BE2C (cell line): ENCODE measurements at regions not wholly inside any gene's neighbourhood (a gene's known extent, or its start where the extent isn't known, plus 50 kb on each side); places are given as distances from the start of the nearest gene placed in this dataset.

ENCODE experiments used
- DNase-seq: peaks from one replicate; pipeline ENCODE4 v3.0.0-alpha.2; 2020
- H3K27me3 ChIP-seq: fragments of 250-450 bp; sonication (Bioruptor Pico); 2 replicates; pipeline ENCODE4 v1.5.1; 2020; ENCODE audit warnings: mild to moderate bottlenecking
- H3K36me3 ChIP-seq: fragments of 250-450 bp; sonication (Bioruptor Pico); 2 replicates; pipeline ENCODE4 v1.5.1; 2020; ENCODE audit warnings: mild to moderate bottlenecking
- H3K4me1 ChIP-seq: fragments of 250-450 bp; sonication (Bioruptor Pico); 2 replicates; pipeline ENCODE4 v1.5.1; 2020
- H3K4me3 ChIP-seq: 2 replicates; pipeline ENCODE4 v1.5.1; 2011; ENCODE audit warnings: low read depth, low read length
- H3K9me3 ChIP-seq: fragments of 250-450 bp; sonication (Bioruptor Pico); 2 replicates; pipeline ENCODE4 v1.5.1; 2020
- CTCF ChIP-seq: IDR thresholded peaks from 2 replicates; pipeline ENCODE4 v1.5.1; 2012; ENCODE audit warnings: mild to moderate bottlenecking, low read depth, low read length

DNA sequence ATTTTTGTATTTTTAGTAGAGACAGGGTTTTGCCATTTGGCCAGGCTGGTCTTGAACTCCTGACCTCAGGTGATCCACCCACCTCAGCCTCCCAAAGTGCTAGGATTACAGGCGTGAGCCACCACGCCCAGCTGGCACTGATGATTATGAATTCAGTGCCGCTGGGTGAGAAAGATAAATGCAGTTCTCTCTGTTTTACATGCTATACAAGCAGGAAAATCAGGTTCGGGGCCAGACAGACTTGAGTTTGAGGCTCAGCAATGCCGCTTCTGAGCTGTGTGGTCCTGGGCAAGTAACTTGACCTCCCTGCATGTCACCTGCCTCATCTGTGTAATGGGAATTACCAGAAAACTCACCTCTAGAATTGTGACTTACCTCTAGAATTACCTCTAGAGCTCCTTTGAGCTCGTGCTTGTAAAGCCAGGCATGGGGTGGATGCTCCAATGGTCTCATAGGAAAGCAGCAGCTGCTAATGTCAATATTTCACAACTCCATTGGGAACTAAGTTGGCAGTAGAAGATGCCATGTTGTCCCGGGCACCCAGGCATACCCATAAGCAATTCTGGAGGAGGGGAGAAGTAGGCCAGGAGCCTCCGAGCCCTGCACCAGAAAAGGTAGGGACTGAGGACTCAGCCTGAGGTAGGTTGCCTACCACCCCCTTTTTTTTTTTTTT lies 119.8 kb upstream of the SLC25A33 start:
- Histone ChIP-seq H3K36me3 (no peaks in the 10 kb centered on the region), H3K9me3 (no peaks in the 10 kb centered on the region), H3K4me3 (no peak overlapping the region), H3K4me1 (no peaks in the 10 kb centered on the region), H3K27me3 (no peaks in the 10 kb centered on the region)
- no peak for DNase-seq
- no peak for TF ChIP-seq CTCF

DNA sequence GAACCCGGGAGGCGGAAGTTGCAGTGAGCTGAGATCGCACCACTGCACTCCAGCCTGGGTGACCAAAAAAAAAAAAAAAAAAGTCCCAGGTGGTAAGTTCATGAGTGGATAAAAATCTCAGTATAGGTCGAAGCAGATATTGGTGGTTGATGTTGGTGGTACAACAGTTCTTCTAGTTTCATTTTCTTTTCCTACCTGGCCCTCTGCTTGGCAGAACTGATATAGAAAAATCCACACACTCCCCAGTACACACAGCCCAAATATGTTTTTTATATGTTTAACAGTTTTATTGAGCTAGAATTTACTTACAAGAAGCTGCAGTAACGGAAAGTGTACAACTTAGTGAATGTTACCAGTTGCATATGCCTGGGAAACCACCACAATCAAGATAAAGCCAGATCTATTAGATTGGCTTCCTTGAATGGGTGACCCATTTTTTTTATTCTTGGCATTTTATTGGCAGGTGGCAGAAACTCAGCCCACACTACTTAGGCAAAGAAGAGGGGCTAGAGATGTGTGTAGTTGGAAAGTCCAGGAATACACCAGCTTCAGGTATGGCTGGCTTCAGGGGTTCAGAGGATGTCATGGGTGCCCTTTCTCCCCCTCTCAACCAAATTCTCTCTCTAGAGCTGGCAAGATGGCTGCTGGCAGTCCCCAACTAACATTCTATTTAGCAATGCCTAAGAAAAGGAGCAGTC lies 118.3 kb upstream of the SLC25A33 start:
- Histone ChIP-seq H3K36me3 (no peaks in the 10 kb centered on the region), H3K27me3 (no peaks in the 10 kb centered on the region), H3K4me3 (no peak overlapping the region), H3K9me3 (no peaks in the 10 kb centered on the region), H3K4me1 (no peaks in the 10 kb centered on the region)
- no peak for TF ChIP-seq CTCF
- DNase-seq = no peak

GRCh38 chr1:9421533-9421873 lies 117.8 kb upstream of the SLC25A33 start:
- no peak for TF ChIP-seq CTCF
- DNase-seq = no peak
- Histone ChIP-seq H3K9me3 (no peaks in the 10 kb centered on the region), H3K4me1 (no peaks in the 10 kb centered on the region), H3K36me3 (no peaks in the 10 kb centered on the region), H3K4me3 (no peak overlapping the region), H3K27me3 (no peaks in the 10 kb centered on the region)

DNA sequence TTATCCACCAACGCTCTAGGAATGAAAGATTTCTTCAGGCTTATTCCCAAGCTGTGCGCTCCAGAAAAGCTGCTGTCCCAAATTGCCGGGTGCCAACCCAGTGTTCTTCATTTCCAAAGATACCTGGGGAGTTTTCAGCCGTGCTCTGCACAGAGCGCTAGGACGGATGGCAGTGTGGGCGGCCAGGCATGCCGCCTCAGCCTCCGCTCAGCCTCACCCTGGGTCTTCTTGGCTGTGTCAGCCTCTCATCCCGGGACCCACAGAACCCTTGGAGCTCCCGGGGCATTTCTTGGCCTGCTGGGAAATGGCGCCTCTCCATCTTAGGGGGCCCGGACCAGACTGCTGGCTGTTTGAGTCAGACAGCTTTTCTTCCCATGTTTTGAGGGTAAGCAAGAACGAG lies 116.9 kb upstream of the SLC25A33 start:
- Histone ChIP-seq H3K27me3 (no peaks in the 10 kb centered on the region), H3K4me1 (no peaks in the 10 kb centered on the region), H3K36me3 (no peaks in the 10 kb centered on the region), H3K9me3 (no peaks in the 10 kb centered on the region), H3K4me3 (no peak overlapping the region)
- no peak for DNase-seq
- TF ChIP-seq CTCF = no peak

DNA sequence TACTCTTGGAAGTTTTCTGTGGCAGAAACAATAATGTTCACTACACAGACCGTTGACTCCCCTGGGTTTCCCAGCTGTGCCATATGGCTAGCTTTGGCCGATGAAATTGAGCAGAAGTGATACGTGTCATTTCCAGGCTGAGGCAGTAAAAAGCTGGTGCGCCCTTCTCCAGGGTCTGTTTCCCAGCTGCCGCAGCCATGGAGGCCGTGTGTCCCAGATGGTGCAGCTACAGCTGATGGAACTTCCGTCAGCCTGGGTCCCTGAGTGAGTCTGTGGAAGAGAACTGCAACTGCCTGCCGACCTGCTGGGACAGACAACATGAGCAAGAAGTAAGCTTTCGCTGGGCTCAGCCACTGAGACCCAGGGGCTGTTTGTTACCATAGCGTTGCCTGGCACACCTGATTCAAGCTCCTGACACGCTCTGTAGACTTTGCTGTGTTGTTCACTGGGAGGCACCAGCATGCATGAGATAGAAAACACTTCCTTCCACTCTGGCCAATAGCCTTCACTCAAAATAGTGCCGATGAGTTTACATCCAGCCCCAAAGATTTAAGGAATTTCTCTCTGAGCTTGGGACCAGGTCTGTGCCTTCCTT lies 116.3 kb upstream of the SLC25A33 start:
- H3K27me3 ChIP-seq = no peaks in the 10 kb centered on the region
- H3K9me3 ChIP-seq = no peaks in the 10 kb centered on the region
- H3K4me1 ChIP-seq = no peaks in the 10 kb centered on the region
- DNase-seq = no peak
- no peaks in the 10 kb centered on the region for H3K36me3 ChIP-seq
- H3K4me3 ChIP-seq = no peak overlapping the region
- no peak for TF ChIP-seq CTCF

DNA sequence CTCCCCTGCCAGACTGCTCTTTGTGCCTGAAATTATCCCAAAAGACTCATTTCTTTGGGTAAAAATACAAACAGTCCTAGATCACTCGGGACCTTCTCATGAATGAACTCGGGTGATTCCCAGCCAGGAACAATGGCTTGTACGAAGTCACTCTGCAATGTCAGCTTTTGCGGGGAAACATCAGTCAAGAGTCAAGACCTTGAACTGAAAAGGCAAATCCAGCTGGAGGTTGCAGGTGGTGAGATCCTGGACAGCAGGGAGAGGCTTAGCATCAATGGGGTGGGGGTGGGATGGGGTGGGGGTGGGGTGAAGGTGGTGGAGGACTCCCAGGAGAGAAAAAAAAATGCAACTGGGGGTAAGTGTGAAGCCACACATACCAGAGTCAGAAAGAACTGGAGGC lies 115.0 kb upstream of the SLC25A33 start:
- H3K27me3 ChIP-seq = no peaks in the 10 kb centered on the region
- H3K36me3 ChIP-seq = no peaks in the 10 kb centered on the region
- no peak for TF ChIP-seq CTCF
- H3K4me1 ChIP-seq = no peaks in the 10 kb centered on the region
- H3K4me3 ChIP-seq = no peak overlapping the region
- no peak for DNase-seq
- no peaks in the 10 kb centered on the region for H3K9me3 ChIP-seq
